ENCODE measurements at regions not wholly inside any gene's neighbourhood (a gene's known extent, or its start where the extent isn't known, plus 50 kb on each side); places are given as distances from the start of the nearest gene placed in this dataset.
A peak's percentile ranks its signal among the peaks of the same experiment; 100 is the strongest.

GRCh38 chr15:97482521-97482920 is 478.0 kb upstream of the ARRDC4 start:
- CTCF ChIA-PET (ENCODE audit: low intra/inter-chr PET ratio): no interaction called here
- POLR2A ChIA-PET: interaction anchor here (0.6 kb wide), 1 partner anchor 1500 kb away, joined by 3 read pairs; no protein-coding TSS in a partner anchor
- BruUV-seq (replicated peaks): no TSS peak

GRCh38 chr15:97483232-97483631 is 477.3 kb upstream of the ARRDC4 start:
- POLR2A ChIA-PET: interaction anchor here (0.6 kb wide), 1 partner anchor 1499 kb away, joined by 3 read pairs; no protein-coding TSS in a partner anchor
- no TSS peak for BruUV-seq (replicated peaks)
- no peaks in the 10 kb centered on the region for H3K27me3 ChIP-seq (ENCODE audit: control insufficient read depth in 2 of 2, insufficient read depth in 2 of 2, low read length in 2 of 2)
- H3K4me3 ChIP-seq: no peak overlapping the region
- DNase-seq (ENCODE audit: extremely low read depth in 1 of 4, low spot score in 3 of 4) (no peak), FAIRE-seq (no peak), ATAC-seq (no peak)
- no peaks in the 10 kb centered on the region for H3K9me1 ChIP-seq (ENCODE audit: control insufficient read depth, insufficient read depth, low read length)
- no peaks in the 10 kb centered on the region for H3K4me1 ChIP-seq (replicated peaks in 1 of 2; ENCODE audit: control insufficient read depth in 2 of 2, insufficient read depth in 2 of 2, low read length in 2 of 2)
- H3K4me2 ChIP-seq (ENCODE audit: insufficient read depth, low read length): no peak overlapping the region
- no peaks in the 10 kb centered on the region for H3K36me3 ChIP-seq (ENCODE audit: control insufficient read depth, insufficient read depth, low read length)
- intact Hi-C loops (cut with micrococcal nuclease): no loop called here
- no peaks in the 10 kb centered on the region for H3K79me2 ChIP-seq (ENCODE audit: control insufficient read depth, insufficient read depth, low read length)
- no peak overlapping the region for H3K27ac ChIP-seq (ENCODE audit: extremely low read depth, low read depth, low read length)
- H3K9me3 ChIP-seq (replicated peaks; ENCODE audit: control insufficient read depth, insufficient read depth, low read depth, low read length): no peaks in the 10 kb centered on the region; the same call in 1 of the 2 replicates
- H4K20me1 ChIP-seq (replicated peaks; ENCODE audit: control insufficient read depth, insufficient read depth, low read length): no peaks in the 10 kb centered on the region
- H3K9ac ChIP-seq (ENCODE audit: insufficient read depth in 1 of 2, low read depth in 2 of 2, low read length in 2 of 2): no peak overlapping the region
- 44% methylated on average over 16 of the region's 21 CpGs for WGBS (ENCODE audit: insufficient coverage, low coverage, missing lambda C conversion rate)
- H2AFZ ChIP-seq (ENCODE audit: low read depth, low read length): no peak overlapping the region
- CTCF ChIA-PET (ENCODE audit: low intra/inter-chr PET ratio): no interaction called here
- in situ Hi-C loops (cut with MboI): no loop called here
- TF ChIP-seq NFIX (CRISPR knock-in tag; IDR thresholded peaks at IDR 0.05; ENCODE audit: low read depth) (peak; percentile 47; the same call in 1 of the 2 replicates), ZNF140 (CRISPR knock-in tag; IDR thresholded peaks at IDR 0.05) (peak; percentile 28; the same call in 1 of the 2 replicates), ZBTB11 (CRISPR knock-in tag; IDR thresholded peaks at IDR 0.05) (peak in 1 of 3 experiments; percentile 52; a peak in 1 of 6 replicates), ZNF449 (CRISPR knock-in tag; IDR thresholded peaks at IDR 0.05) (peak; percentile 83), MLX (CRISPR knock-in tag; conservative IDR thresholded peaks at IDR 0.05) (no peak), MTF1 (CRISPR knock-in tag; IDR thresholded peaks at IDR 0.05; ENCODE audit: borderline replicate concordance) (peak; percentile 32; the same call in 1 of the 2 replicates)

More at GRCh38 chr15:97482521-97482920, 478.0 kb upstream of the ARRDC4 start:
- Histone ChIP-seq H3K27ac (ENCODE audit: extremely low read depth, low read depth, low read length) (no peak overlapping the region), H3K9me3 (replicated peaks; ENCODE audit: control insufficient read depth, insufficient read depth, low read depth, low read length) (no peaks in the 10 kb centered on the region; the same call in 1 of the 2 replicates), H4K20me1 (replicated peaks; ENCODE audit: control insufficient read depth, insufficient read depth, low read length) (no peaks in the 10 kb centered on the region), H3K36me3 (ENCODE audit: control insufficient read depth, insufficient read depth, low read length) (no peaks in the 10 kb centered on the region), H3K4me2 (ENCODE audit: insufficient read depth, low read length) (no peak overlapping the region), H3K4me3 (no peak overlapping the region), H3K9me1 (ENCODE audit: control insufficient read depth, insufficient read depth, low read length) (no peaks in the 10 kb centered on the region), H3K9ac (ENCODE audit: insufficient read depth in 1 of 2, low read depth in 2 of 2, low read length in 2 of 2) (no peak overlapping the region), H3K4me1 (replicated peaks in 1 of 2; ENCODE audit: control insufficient read depth in 2 of 2, insufficient read depth in 2 of 2, low read length in 2 of 2) (no peaks in the 10 kb centered on the region), H3K79me2 (ENCODE audit: control insufficient read depth, insufficient read depth, low read length) (no peaks in the 10 kb centered on the region), H2AFZ (ENCODE audit: low read depth, low read length) (no peak overlapping the region), H3K27me3 (ENCODE audit: control insufficient read depth in 2 of 2, insufficient read depth in 2 of 2, low read length in 2 of 2) (no peaks in the 10 kb centered on the region)
- DNase-seq (ENCODE audit: extremely low read depth in 1 of 4, low spot score in 3 of 4): no peak
- WGBS (ENCODE audit: insufficient coverage, low coverage, missing lambda C conversion rate): 0% methylated on average over 3 of the region's 3 CpGs
- intact Hi-C loops (cut with micrococcal nuclease): no loop called here
- TF ChIP-seq RBM14 (IDR thresholded peaks at IDR 0.05; ENCODE audit: borderline replicate concordance, insufficient read depth, low read depth, low read length) (no peak), RAD21 (CRISPR knock-in tag; conservative IDR thresholded peaks at IDR 0.05 in 1 of 2, IDR thresholded peaks at IDR 0.05 in 1 of 2) (peak in 1 of 2 experiments; percentile 32; a peak in 1 of 4 replicates)
- no peak for FAIRE-seq
- no peak for ATAC-seq
- in situ Hi-C loops (cut with MboI): no loop called here

Measured in K562 (cell line).